CD4-positive, alpha-beta T cell (primary cell): ENCODE measurements at regions not wholly inside any gene's neighbourhood (a gene's known extent, or its start where the extent isn't known, plus 50 kb on each side); places are given as distances from the start of the nearest gene placed in this dataset.

Source experiments
- ATAC-seq: fragments of 200-7000 bp; cut with Tn5 transposase; one replicate; pipeline ENCODE4 v1.10.0; 2022; ENCODE audit warnings: mild to moderate bottlenecking; ENCODE audit not compliant: poor library complexity
- CTCF ChIA-PET: fragments of 350-600 bp; sonication (Branson Sonifier 250); formaldehyde crosslinking; loops from one replicate; lab custom pipeline; 2021; ENCODE audit warnings: antibody characterized with exemption, inconsistent platforms; lab: Charles Lee
- POLR2A ChIA-PET: fragments of 350-600 bp; sonication (Branson Sonifier 250); formaldehyde crosslinking; loops from one replicate; lab custom pipeline; 2021; ENCODE audit warnings: antibody characterized with exemption, inconsistent platforms; lab: Charles Lee
- DNase-seq, 14 experiments: peaks; one replicate each; pipeline ENCODE4 v3.0.0-alpha.2; 2013 to 2020; ENCODE audit warnings: mixed read lengths in 2 of 14
- H3K27ac ChIP-seq, 2 donors: one replicate each; pipeline versions ENCODE4 v1.5.1 to v1.7.0; 2013; ENCODE audit warnings: low read length in 2 of 2, low read depth in 1 of 2, mild to moderate bottlenecking in 1 of 2
- H3K27me3 ChIP-seq, 2 experiments: 1 replicate in 1 of 2; 2 replicates in 1 of 2; pipeline versions ENCODE4 v1.6.1 to v1.7.0; 2013; ENCODE audit warnings: low read length in 2 of 2, control low read depth in 1 of 2, mild to moderate bottlenecking in 1 of 2, moderate library complexity in 1 of 2; ENCODE audit not compliant: insufficient read depth in 2 of 2, control insufficient read depth in 1 of 2
- H3K36me3 ChIP-seq: one replicate; pipeline ENCODE4 v1.6.1; 2013; ENCODE audit warnings: low read length, control low read depth; ENCODE audit not compliant: insufficient read depth
- H3K4me1 ChIP-seq: one replicate; pipeline ENCODE4 v1.6.1; 2013; ENCODE audit warnings: low read length, control low read depth; ENCODE audit not compliant: insufficient read depth
- H3K4me3 ChIP-seq: one replicate; pipeline ENCODE4 v1.5.1; 2013; ENCODE audit warnings: mild to moderate bottlenecking, low read length, moderate library complexity
- H3K9me3 ChIP-seq, 2 experiments: 1 replicate in 1 of 2; 2 replicates in 1 of 2; pipeline versions ENCODE4 v1.6.1 to v1.7.0; 2013; ENCODE audit warnings: low read length in 2 of 2, mild to moderate bottlenecking in 2 of 2, control low read depth in 1 of 2, moderate library complexity in 1 of 2; ENCODE audit not compliant: control insufficient read depth in 1 of 2, insufficient read depth in 1 of 2
- H3K27ac Mint-ChIP-seq: one replicate; pipeline ENCODE4 v1.8.0; 2020; ENCODE audit warnings: mixed read lengths
- H3K27me3 Mint-ChIP-seq: one replicate; pipeline ENCODE4 v1.8.0; 2021; ENCODE audit warnings: mixed read lengths
- H3K36me3 Mint-ChIP-seq: one replicate; pipeline ENCODE4 v1.8.0; 2021; ENCODE audit warnings: low read depth, mixed read lengths
- H3K4me1 Mint-ChIP-seq: one replicate; pipeline ENCODE4 v1.8.0; 2021; ENCODE audit warnings: low read depth, mixed read lengths
- H3K4me3 Mint-ChIP-seq: one replicate; pipeline ENCODE4 v1.8.0; 2020; ENCODE audit warnings: mild to moderate bottlenecking, mixed read lengths
- H3K9me3 Mint-ChIP-seq: one replicate; pipeline ENCODE4 v1.8.0; 2020; ENCODE audit warnings: mixed read lengths
- CTCF ChIP-seq: fragments of 200-600 bp; IDR thresholded peaks from one replicate; pipeline ENCODE4 v1.8.0; 2022; ENCODE audit warnings: antibody characterized with exemption, mild to moderate bottlenecking
- intact Hi-C, 2 experiments: fragments of 100-400 bp; cut with DNase I in 1 of 2; cut with micrococcal nuclease in 1 of 2; formaldehyde crosslinking; loops; one replicate each; pipeline versions ENCODE4 v1.15.1 to v1.9.0; 2023 to 2025; cut with DNase I, micrococcal nuclease

DNA sequence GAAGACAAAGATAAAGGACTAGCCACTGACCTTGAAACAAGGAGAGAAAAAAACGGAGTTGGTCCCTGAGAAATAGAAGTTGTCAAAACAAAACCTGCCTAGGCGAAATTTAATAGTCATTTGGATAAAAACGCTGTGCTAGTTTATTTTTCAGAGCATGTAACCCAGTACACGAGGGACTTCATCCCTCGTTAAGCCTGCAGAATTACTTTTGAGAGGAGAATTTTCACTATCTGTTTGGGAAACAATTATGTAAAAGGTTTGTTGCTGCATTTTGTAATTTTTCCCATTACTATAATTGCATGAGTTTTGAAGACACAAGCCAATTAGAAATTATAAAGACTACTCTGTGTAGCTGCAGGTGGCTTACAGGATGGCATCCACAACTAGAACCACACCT is 71.6 kb upstream of the MAP3K7 start:
- Mint-ChIP-seq H3K27ac (no peak overlapping the region), H3K4me3 (no peak overlapping the region), H3K4me1 (no peaks in the 10 kb centered on the region), H3K36me3 (no peaks in the 10 kb centered on the region), H3K9me3 (peaks cover 9% of the 10 kb centered on the region), H3K27me3 (peaks cover 33% of the 10 kb centered on the region)
- Histone ChIP-seq H3K4me3 (no peak overlapping the region), H3K27me3 (peaks cover 0 to 4% of the 10 kb centered on the region in 2 experiments), H3K9me3 (peaks cover 5 to 8% of the 10 kb centered on the region in 2 experiments), H3K27ac (no peak overlapping the region), H3K4me1 (no peaks in the 10 kb centered on the region), H3K36me3 (no peaks in the 10 kb centered on the region)
- ChIA-PET POLR2A (no interaction called here), CTCF (no interaction called here)
- intact Hi-C loops, result no loop called here
- no peak for DNase-seq
- ATAC-seq, result no peak
- no peak for TF ChIP-seq CTCF

- no peak overlapping the region for H3K4me3 Mint-ChIP-seq
- no peak overlapping the region for H3K4me3 ChIP-seq
- H3K9me3 ChIP-seq, result no peaks in the 10 kb centered on the region
- H3K27me3 Mint-ChIP-seq, result peaks cover 38% of the 10 kb centered on the region
- H3K36me3 Mint-ChIP-seq, result no peaks in the 10 kb centered on the region
- H3K4me1 ChIP-seq, result no peaks in the 10 kb centered on the region
- intact Hi-C loops, result no loop called here
- H3K9me3 Mint-ChIP-seq, result peaks cover 3% of the 10 kb centered on the region
- no peaks in the 10 kb centered on the region for H3K4me1 Mint-ChIP-seq
- POLR2A ChIA-PET, result no interaction called here
- CTCF ChIA-PET, result no interaction called here
- peaks cover 0 to 8% of the 10 kb centered on the region in 2 experiments for H3K27me3 ChIP-seq
- H3K27ac Mint-ChIP-seq, result no peak overlapping the region
- DNase-seq (no peak), ATAC-seq (no peak)
- no peak overlapping the region for H3K27ac ChIP-seq
- no peaks in the 10 kb centered on the region for H3K36me3 ChIP-seq
- no peak for TF ChIP-seq CTCF
Observed at GRCh38 chr6:90656325-90656724, 69.5 kb upstream of the MAP3K7 start.

- no peak for DNase-seq
- Mint-ChIP-seq H3K9me3 (peaks cover 3% of the 10 kb centered on the region), H3K4me1 (no peaks in the 10 kb centered on the region), H3K4me3 (no peak overlapping the region), H3K27me3 (peaks cover 38% of the 10 kb centered on the region), H3K27ac (no peak overlapping the region), H3K36me3 (no peaks in the 10 kb centered on the region)
- ChIA-PET CTCF (no interaction called here), POLR2A (interaction anchor here (0.7 kb wide), 1 partner anchor 128 kb away, joined by 3 read pairs; no protein-coding TSS in a partner anchor)
- Histone ChIP-seq H3K9me3 (no peaks in the 10 kb centered on the region), H3K36me3 (no peaks in the 10 kb centered on the region), H3K27ac (no peak overlapping the region), H3K4me3 (no peak overlapping the region), H3K27me3 (peaks cover 0 to 8% of the 10 kb centered on the region in 2 experiments), H3K4me1 (no peaks in the 10 kb centered on the region)
- no peak for TF ChIP-seq CTCF
- intact Hi-C loops, result no loop called here
- no peak for ATAC-seq
Observed at GRCh38 chr6:90654806-90655205, 67.9 kb upstream of the MAP3K7 start.
